ENCODE measurements at regions not wholly inside any gene's neighbourhood (a gene's known extent, or its start where the extent isn't known, plus 50 kb on each side); places are given as distances from the start of the nearest gene placed in this dataset.

GRCh38 chr10:132481690-132482089 is 55.9 kb upstream of the INPP5A start:
- no peaks in the 10 kb centered on the region for H3K36me3 ChIP-seq (ENCODE audit: control insufficient read depth, insufficient read depth, low read length)
- peaks cover 1% of the 10 kb centered on the region; the same call in 1 of the 2 replicates for H3K27me3 ChIP-seq (replicated peaks; ENCODE audit: control insufficient read depth, insufficient read depth, low read length)
- no peak for TF ChIP-seq CTCF (IDR thresholded peaks at IDR 0.05; ENCODE audit: insufficient read depth, low read length, poor library complexity, severe bottlenecking)
- DNase-seq (ENCODE audit: extremely low read depth, insufficient read length), result no peak
- no peak overlapping the region for H3K4me3 ChIP-seq (replicated peaks; ENCODE audit: low read depth, low read length)

DNA sequence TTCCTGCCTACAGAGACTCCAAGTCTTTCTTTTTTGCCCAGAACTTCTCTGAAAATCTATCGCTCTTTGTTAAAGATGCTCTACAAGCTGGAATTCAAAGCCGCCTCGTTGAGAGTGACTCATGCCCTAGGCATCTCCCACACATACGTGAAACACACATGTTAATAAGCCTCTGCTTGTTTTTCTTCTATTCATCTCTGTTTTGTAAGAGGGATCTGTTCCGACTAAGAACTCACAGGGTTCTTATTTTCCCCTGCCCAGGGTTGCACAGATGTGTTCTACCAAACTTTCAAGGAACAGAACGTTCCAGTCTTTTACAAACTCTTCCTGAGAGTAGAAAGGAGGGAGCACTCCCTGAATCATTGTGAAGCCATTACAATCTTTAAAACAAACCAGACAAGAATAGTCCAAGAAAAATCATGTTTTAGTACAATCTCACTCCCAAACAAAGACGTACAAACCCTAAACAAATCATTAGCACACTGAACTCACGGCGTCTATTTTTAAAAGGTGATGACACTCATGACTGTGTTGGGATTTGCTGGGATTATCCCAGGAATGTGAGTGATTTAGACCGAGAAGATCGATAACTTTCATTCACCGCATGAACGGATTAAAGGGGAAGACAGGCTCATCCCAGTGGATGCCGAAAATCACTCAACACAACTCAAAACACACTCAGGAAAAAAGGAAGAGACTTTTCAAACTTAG is 55.3 kb upstream of the INPP5A start:
- 0 out of 2 replicates have a peak, but pooled peaks cover 1% of the 10 kb centered on the region for H3K27me3 ChIP-seq (replicated peaks; ENCODE audit: control insufficient read depth, insufficient read depth, low read length)
- H3K36me3 ChIP-seq (ENCODE audit: control insufficient read depth, insufficient read depth, low read length), result no peaks in the 10 kb centered on the region
- TF ChIP-seq CTCF (IDR thresholded peaks at IDR 0.05; ENCODE audit: insufficient read depth, low read length, poor library complexity, severe bottlenecking), result no peak
- no peak for DNase-seq (ENCODE audit: extremely low read depth, insufficient read length)
- H3K4me3 ChIP-seq (replicated peaks; ENCODE audit: low read depth, low read length), result no peak overlapping the region

DNA sequence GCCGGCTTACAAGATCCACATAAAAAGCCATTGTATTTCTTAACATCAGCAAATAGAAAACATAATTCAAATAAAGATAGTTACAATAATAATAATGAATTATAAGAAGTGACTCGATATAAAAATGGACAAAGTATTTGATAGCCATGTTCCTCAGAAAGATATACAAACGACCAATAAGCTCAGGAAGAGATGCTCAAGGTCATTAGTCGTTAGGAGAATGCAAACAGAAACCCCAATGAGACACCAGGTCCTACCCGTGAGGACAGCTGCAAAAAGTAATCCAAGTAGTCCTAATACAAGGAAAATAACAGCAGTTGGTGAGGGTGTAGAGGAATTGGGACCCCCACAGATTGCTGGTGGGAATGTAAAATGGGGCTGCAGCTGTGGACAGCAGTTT is 54.2 kb upstream of the INPP5A start:
- DNase-seq (ENCODE audit: extremely low read depth, insufficient read length), result no peak
- Histone ChIP-seq H3K36me3 (ENCODE audit: control insufficient read depth, insufficient read depth, low read length) (no peaks in the 10 kb centered on the region), H3K27me3 (replicated peaks; ENCODE audit: control insufficient read depth, insufficient read depth, low read length) (0 out of 2 replicates have a peak, but pooled peaks cover 1% of the 10 kb centered on the region), H3K4me3 (replicated peaks; ENCODE audit: low read depth, low read length) (no peak overlapping the region)
- TF ChIP-seq CTCF (IDR thresholded peaks at IDR 0.05; ENCODE audit: insufficient read depth, low read length, poor library complexity, severe bottlenecking), result no peak

DNA sequence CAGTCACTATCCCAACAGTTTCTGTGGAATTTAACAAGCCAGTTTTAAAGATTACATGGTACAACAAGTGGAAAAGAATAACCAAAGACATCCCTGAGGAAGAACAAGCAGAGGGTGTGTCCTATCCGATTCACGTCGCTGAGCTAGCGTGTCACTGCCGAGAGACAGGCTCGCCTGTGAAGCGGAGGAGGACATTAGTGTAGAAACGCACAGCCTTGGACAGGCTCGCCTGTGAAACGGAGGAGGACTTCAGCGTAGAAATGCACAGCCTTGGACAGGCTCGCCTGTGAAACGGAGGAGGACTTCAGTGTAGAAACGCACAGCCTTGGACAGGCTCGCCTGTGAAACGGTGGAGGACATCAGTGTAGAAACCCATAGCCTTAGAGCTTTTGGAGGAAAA is 52.7 kb upstream of the INPP5A start:
- no peak for TF ChIP-seq CTCF (IDR thresholded peaks at IDR 0.05; ENCODE audit: insufficient read depth, low read length, poor library complexity, severe bottlenecking)
- Histone ChIP-seq H3K4me3 (replicated peaks; ENCODE audit: low read depth, low read length) (no peak overlapping the region), H3K36me3 (ENCODE audit: control insufficient read depth, insufficient read depth, low read length) (no peaks in the 10 kb centered on the region), H3K27me3 (replicated peaks; ENCODE audit: control insufficient read depth, insufficient read depth, low read length) (peaks cover 1% of the 10 kb centered on the region; the same call in 1 of the 2 replicates)
- no peak for DNase-seq (ENCODE audit: extremely low read depth, insufficient read length)

GRCh38 chr10:132485391-132485790 is 52.2 kb upstream of the INPP5A start:
- no peaks in the 10 kb centered on the region for H3K36me3 ChIP-seq (ENCODE audit: control insufficient read depth, insufficient read depth, low read length)
- peaks cover under 1% of the 10 kb centered on the region; the same call in 1 of the 2 replicates for H3K27me3 ChIP-seq (replicated peaks; ENCODE audit: control insufficient read depth, insufficient read depth, low read length)
- TF ChIP-seq CTCF (IDR thresholded peaks at IDR 0.05; ENCODE audit: insufficient read depth, low read length, poor library complexity, severe bottlenecking), result no peak
- H3K4me3 ChIP-seq (replicated peaks; ENCODE audit: low read depth, low read length), result no peak overlapping the region
- DNase-seq (ENCODE audit: extremely low read depth, insufficient read length), result no peak

Data from GM06990 (cell line).